H9 (cell line): ENCODE measurements at regions not wholly inside any gene's neighbourhood (a gene's known extent, or its start where the extent isn't known, plus 50 kb on each side); places are given as distances from the start of the nearest gene placed in this dataset.

Experiments used
- DNase-seq: peaks from one replicate; pipeline ENCODE4 v3.0.0-alpha.2; 2017
- H2AFZ ChIP-seq: one replicate; pipeline ENCODE4 v1.6.1; 2013; ENCODE audit warnings: mild to moderate bottlenecking, low read length, control low read depth, moderate library complexity
- H2AK5ac ChIP-seq: 2 replicates; pipeline ENCODE4 v1.6.1; 2013; ENCODE audit warnings: low read length, control low read depth, mixed read lengths; ENCODE audit not compliant: insufficient read length
- H2BK120ac ChIP-seq: one replicate; pipeline ENCODE4 v1.6.1; 2013; ENCODE audit warnings: low read depth, mild to moderate bottlenecking, low read length, control low read depth, inconsistent platforms; ENCODE audit not compliant: poor library complexity, severe bottlenecking
- H2BK12ac ChIP-seq: 2 replicates; pipeline ENCODE4 v1.6.1; 2013; ENCODE audit warnings: low read length, control low read depth, mixed read lengths, low read depth; ENCODE audit not compliant: insufficient read length
- H2BK15ac ChIP-seq: 2 replicates; pipeline ENCODE4 v1.6.1; 2013; ENCODE audit warnings: low read depth, low read length, control low read depth
- H2BK20ac ChIP-seq: one replicate; pipeline ENCODE4 v1.6.1; 2013; ENCODE audit warnings: low read depth, mild to moderate bottlenecking, low read length, control low read depth, inconsistent platforms; ENCODE audit not compliant: poor library complexity, severe bottlenecking
- H2BK5ac ChIP-seq: 2 replicates; pipeline ENCODE4 v1.6.1; 2013; ENCODE audit warnings: low read length, control low read depth, mixed read lengths; ENCODE audit not compliant: insufficient read length
- H3K14ac ChIP-seq: 2 replicates; pipeline ENCODE4 v1.6.1; 2013; ENCODE audit warnings: low read length, control low read depth; ENCODE audit not compliant: insufficient read depth
- H3K18ac ChIP-seq: 2 replicates; pipeline ENCODE4 v1.6.1; 2013; ENCODE audit warnings: low read depth, mild to moderate bottlenecking, mixed read lengths, low read length, control low read depth; ENCODE audit not compliant: insufficient read length
- H3K23ac ChIP-seq: 2 replicates; pipeline ENCODE4 v1.6.1; 2013; ENCODE audit warnings: low read length, control low read depth, mixed read lengths, low read depth; ENCODE audit not compliant: insufficient read length
- H3K23me2 ChIP-seq: 2 replicates; pipeline ENCODE4 v1.6.1; 2013; ENCODE audit warnings: low read depth, mild to moderate bottlenecking, mixed read lengths, low read length, control low read depth; ENCODE audit not compliant: insufficient read length, poor library complexity, severe bottlenecking
- H3K27ac ChIP-seq: 2 replicates; pipeline ENCODE4 v1.5.1; 2013; ENCODE audit warnings: low read length, control low read depth, mixed read lengths, low read depth; ENCODE audit not compliant: insufficient read length
- H3K27me3 ChIP-seq: 2 replicates; pipeline ENCODE4 v1.6.1; 2013; ENCODE audit warnings: low read length, control low read depth, inconsistent platforms; ENCODE audit not compliant: insufficient read depth
- H3K4ac ChIP-seq: 2 replicates; pipeline ENCODE4 v1.6.1; 2013; ENCODE audit warnings: low read depth, mild to moderate bottlenecking, control low read depth, inconsistent platforms, low read length, moderate library complexity
- H3K4me1 ChIP-seq: 2 replicates; pipeline ENCODE4 v1.6.1; 2013; ENCODE audit warnings: low read length, control low read depth, inconsistent platforms; ENCODE audit not compliant: insufficient read depth
- H3K4me2 ChIP-seq: 2 replicates; pipeline ENCODE4 v1.6.1; 2013; ENCODE audit warnings: low read length, control low read depth, mixed read lengths; ENCODE audit not compliant: insufficient read length, insufficient read depth
- H3K56ac ChIP-seq: 2 replicates; pipeline ENCODE4 v1.6.1; 2013; ENCODE audit warnings: low read depth, mild to moderate bottlenecking, mixed read lengths, low read length, control low read depth; ENCODE audit not compliant: insufficient read length
- H3K79me1 ChIP-seq: 2 replicates; pipeline ENCODE4 v1.6.1; 2013; ENCODE audit warnings: low read depth, mild to moderate bottlenecking, moderate library complexity, low read length, control low read depth, inconsistent platforms; ENCODE audit not compliant: insufficient read depth, poor library complexity, severe bottlenecking
- H3K79me2 ChIP-seq: 2 replicates; pipeline ENCODE4 v1.6.1; 2013; ENCODE audit warnings: low read length, control low read depth, inconsistent platforms; ENCODE audit not compliant: insufficient read depth
- H3K9ac ChIP-seq: 2 replicates; pipeline ENCODE4 v1.6.1; 2013; ENCODE audit warnings: low read length, control low read depth, mixed read lengths; ENCODE audit not compliant: insufficient read length; ENCODE audit errors: extremely low read depth
- H3K9me3 ChIP-seq: one replicate; pipeline ENCODE4 v1.6.1; 2013; ENCODE audit warnings: low read depth, low read length, inconsistent platforms; ENCODE audit not compliant: control insufficient read depth
- H3T11ph ChIP-seq: one replicate; pipeline ENCODE4 v1.6.1; 2013; ENCODE audit warnings: mild to moderate bottlenecking, low read length, control low read depth, inconsistent platforms
- H4K20me1 ChIP-seq: one replicate; pipeline ENCODE4 v1.6.1; 2013; ENCODE audit not compliant: control insufficient read depth, insufficient read length, insufficient read depth
- H4K5ac ChIP-seq: 2 replicates; pipeline ENCODE4 v1.6.1; 2013; ENCODE audit warnings: low read depth, mild to moderate bottlenecking, mixed read lengths, low read length, control low read depth; ENCODE audit not compliant: insufficient read length
- H4K8ac ChIP-seq: replicated peaks from 2 replicates; pipeline ENCODE4 v1.6.1; 2013; ENCODE audit warnings: low read length, control low read depth, mixed read lengths, low read depth; ENCODE audit not compliant: insufficient read length
- H4K91ac ChIP-seq: 2 replicates; pipeline ENCODE4 v1.6.1; 2013; ENCODE audit warnings: low read depth, mild to moderate bottlenecking, moderate library complexity, mixed read lengths, low read length, control low read depth; ENCODE audit not compliant: insufficient read length
- H3K27ac Mint-ChIP-seq, 3 experiments: 2 replicates in 2 of 3; 3 replicates in 1 of 3; pipeline ENCODE4 v1.8.0; 2020 to 2021; ENCODE audit warnings: mixed read lengths in 3 of 3, mild to moderate bottlenecking in 1 of 3, moderate library complexity in 1 of 3
- H3K27me3 Mint-ChIP-seq: 2 replicates; pipeline ENCODE4 v1.8.0; 2021; ENCODE audit warnings: low read depth, mild to moderate bottlenecking, moderate library complexity, mixed read lengths
- H3K36me3 Mint-ChIP-seq, 3 experiments: 2 replicates in 2 of 3; 3 replicates in 1 of 3; pipeline ENCODE4 v1.8.0; 2020 to 2021; ENCODE audit warnings: low read depth in 3 of 3, mixed read lengths in 3 of 3; ENCODE audit not compliant: insufficient read depth in 1 of 3
- H3K4me1 Mint-ChIP-seq, 2 experiments: 2 replicates each; pipeline ENCODE4 v1.8.0; 2020; ENCODE audit warnings: mixed read lengths in 2 of 2
- H3K4me3 Mint-ChIP-seq, 2 experiments: 2 replicates in 1 of 2; 3 replicates in 1 of 2; pipeline ENCODE4 v1.8.0; 2020 to 2021; ENCODE audit warnings: mild to moderate bottlenecking in 2 of 2, mixed read lengths in 2 of 2, moderate library complexity in 1 of 2
- H3K9me3 Mint-ChIP-seq, 2 experiments: 2 replicates in 1 of 2; 3 replicates in 1 of 2; pipeline ENCODE4 v1.8.0; 2020; ENCODE audit warnings: mild to moderate bottlenecking in 2 of 2, mixed read lengths in 2 of 2, moderate library complexity in 1 of 2
- CTCF ChIP-seq: fragments of 200-600 bp; sonication (generic); conservative IDR thresholded peaks from 3 replicates; pipeline ENCODE4 v1.8.0; 2021; ENCODE audit warnings: antibody characterized with exemption, mild to moderate bottlenecking
- WGBS: extraction: QIAGEN DNeasy Blood & Tissue Kit; methylation state at CpG from one replicate; pipeline ENCODE4 v1.1.7; 2013; ENCODE audit warnings: missing lambda C conversion rate, low lambda C conversion rate, mixed read lengths; ENCODE audit not compliant: insufficient read length; ENCODE audit errors: extremely low coverage; 5-methylcytosine and 5-hydroxymethylcytosine counted together

GRCh38 chr5:92500752-92501151 is 1080.3 kb downstream of the NR2F1-AS1 start:
- Histone ChIP-seq H4K5ac (no peak overlapping the region), H4K20me1 (no peaks in the 10 kb centered on the region), H3K9me3 (no peaks in the 10 kb centered on the region), H3K23ac (no peak overlapping the region), H3T11ph (no peak overlapping the region), H2AFZ (no peak overlapping the region), H2BK20ac (no peak overlapping the region), H3K14ac (no peak overlapping the region), H3K4me1 (no peaks in the 10 kb centered on the region), H3K79me1 (no peaks in the 10 kb centered on the region), H4K91ac (no peak overlapping the region), H2BK12ac (no peak overlapping the region), H3K79me2 (no peaks in the 10 kb centered on the region), H3K56ac (no peak overlapping the region), H2BK5ac (no peak overlapping the region), H3K23me2 (no peaks in the 10 kb centered on the region), H2AK5ac (no peak overlapping the region), H3K18ac (no peak overlapping the region), H4K8ac (no peak overlapping the region), H3K4me2 (no peak overlapping the region), H2BK15ac (no peak overlapping the region), H3K4ac (no peak overlapping the region), H3K9ac (no peak overlapping the region), H3K27me3 (no peaks in the 10 kb centered on the region), H3K27ac (no peak overlapping the region), H2BK120ac (no peak overlapping the region)
- no peak for TF ChIP-seq CTCF
- WGBS: no CpG with 5 or more reads among the region's 2 CpGs
- Mint-ChIP-seq H3K27me3 (no peaks in the 10 kb centered on the region), H3K4me3 (no peak overlapping the region), H3K27ac (no peak overlapping the region), H3K36me3 (no peaks in the 10 kb centered on the region), H3K4me1 (peaks cover 6% of the 10 kb centered on the region in 2 experiments; a peak in 3 of 4 replicates), H3K9me3 (peaks cover 0 to 2% of the 10 kb centered on the region in 2 experiments; a peak in 1 of 5 replicates)
- no peak for DNase-seq
